ENCODE measurements at regions not wholly inside any gene's neighbourhood (a gene's known extent, or its start where the extent isn't known, plus 50 kb on each side); places are given as distances from the start of the nearest gene placed in this dataset.
"Not testable (repeated sequence)": the region's sequence is repeated elsewhere in the genome, so short reads cannot be mapped to it uniquely, and the experiment has no call there.

DNA sequence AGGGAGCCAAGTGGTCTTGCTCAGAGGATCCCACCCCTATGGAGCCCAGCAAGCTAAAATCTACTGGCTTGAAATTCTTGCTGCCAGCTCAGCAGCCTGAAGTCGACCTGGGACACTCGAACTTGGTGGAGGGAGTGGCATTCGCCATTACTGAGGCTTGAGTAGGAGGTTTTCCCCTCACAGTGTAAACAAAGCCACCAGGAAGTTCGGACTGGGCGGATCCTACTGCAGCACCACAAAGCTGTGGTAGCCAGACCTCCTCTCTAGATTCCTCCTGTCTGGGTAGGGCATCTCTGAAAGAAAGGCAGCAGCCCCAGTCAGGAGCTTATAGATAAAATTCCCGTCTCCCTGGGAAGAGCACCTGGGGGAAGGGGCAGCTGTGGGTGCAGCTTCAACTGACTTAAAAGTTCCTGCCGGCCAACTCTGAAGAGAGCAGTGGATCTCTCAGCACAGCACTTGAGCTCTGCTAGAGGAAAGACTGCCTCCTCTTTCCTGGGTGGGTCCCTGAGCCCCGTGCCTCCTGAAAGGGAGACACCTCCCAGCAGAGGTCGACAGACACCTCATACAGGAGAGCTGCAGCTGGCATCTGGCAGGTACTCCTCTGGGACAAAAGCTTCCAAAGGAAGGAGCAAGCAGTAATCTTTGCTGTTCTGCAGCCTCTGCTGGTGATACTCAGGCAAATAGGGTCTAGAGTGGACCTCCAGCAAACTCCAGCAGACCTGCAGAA, 576.3 kb upstream of the NECTIN3 start:
- DNase-seq (ENCODE audit: low read depth in 2 of 3, low spot score in 2 of 3), result no peak

DNA sequence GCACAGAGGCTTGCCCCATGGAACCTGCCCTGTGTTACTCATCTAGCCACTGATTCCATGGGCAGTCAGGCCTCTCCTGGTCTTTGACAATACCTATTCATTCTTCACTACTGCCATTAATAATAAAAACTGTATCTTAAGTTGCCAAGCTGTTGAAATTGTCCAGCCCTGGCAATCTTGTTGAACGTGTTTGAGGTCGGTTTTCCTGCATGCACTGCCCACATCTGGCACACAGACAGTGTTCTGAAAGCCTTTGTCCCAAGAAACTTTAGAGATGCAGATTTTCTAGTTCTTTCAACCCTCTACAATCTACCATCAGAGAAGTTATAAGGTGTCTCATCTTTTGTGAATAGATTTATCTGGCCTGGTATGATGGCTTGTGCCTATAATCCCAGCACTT, 567.2 kb upstream of the NECTIN3 start:
- DNase-seq (ENCODE audit: low read depth in 2 of 3, low spot score in 2 of 3), result no peak

DNA sequence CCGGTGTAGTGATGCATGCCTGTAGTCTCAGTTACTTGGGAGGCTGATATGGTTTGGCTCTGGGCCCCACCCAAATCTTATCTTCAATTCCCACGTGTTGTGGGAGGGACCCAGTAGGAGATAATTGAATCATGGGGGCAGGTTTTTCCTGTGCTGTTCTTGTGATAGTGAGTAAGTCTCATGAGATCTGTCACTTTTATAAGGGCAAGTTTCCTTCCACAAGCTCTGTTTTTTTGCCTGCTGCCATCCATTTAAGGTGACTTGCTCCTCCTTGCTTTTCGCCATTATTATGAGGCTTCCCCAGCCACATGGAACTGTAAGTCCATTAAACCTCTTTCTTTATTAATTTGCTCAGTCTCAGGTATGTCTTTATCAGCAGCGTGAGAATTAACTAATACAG, 566.7 kb upstream of the NECTIN3 start:
- DNase-seq (ENCODE audit: low read depth in 2 of 3, low spot score in 2 of 3), result no peak

DNA sequence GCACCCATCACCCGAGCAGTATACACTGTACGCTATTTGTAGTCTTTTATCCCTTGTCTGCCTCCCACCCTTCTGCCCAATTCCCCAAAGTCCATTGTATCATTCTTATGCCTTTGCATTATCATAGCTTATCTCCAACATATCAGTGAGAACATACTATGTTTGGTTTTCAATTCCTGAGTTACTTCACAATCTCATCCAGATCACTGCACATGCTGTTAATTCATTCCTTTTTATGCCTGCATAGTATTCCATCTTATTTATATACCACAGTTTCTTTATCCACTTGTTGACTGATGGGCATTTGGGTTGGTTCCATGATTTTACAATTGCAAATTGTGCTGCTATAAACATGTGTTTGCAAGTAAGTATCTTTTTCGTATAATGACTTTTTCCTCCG, 564.7 kb upstream of the NECTIN3 start:
- DNase-seq (ENCODE audit: low read depth in 2 of 3, low spot score in 2 of 3), result no peak

DNA sequence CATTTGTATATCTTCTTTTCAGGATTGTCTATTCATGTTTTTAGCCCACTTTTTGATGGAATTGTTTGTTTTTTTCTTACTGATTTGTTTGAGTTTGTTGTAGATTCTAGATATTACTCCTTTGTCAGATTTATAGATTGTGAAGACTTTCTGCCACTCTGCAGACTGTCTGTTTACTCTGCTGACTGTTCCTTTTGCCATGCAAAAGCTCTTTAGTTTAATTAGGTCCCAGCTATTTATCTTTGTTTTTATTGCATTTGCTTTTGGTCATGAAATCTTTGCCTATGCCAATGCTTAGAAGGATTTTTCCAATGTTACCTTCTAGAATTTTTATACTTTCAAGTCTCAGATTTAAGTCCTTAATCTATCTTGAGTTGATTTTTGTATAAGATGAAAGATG, 564.0 kb upstream of the NECTIN3 start:
- not testable (repeated sequence) for DNase-seq (ENCODE audit: low read depth in 2 of 3, low spot score in 2 of 3)

DNA sequence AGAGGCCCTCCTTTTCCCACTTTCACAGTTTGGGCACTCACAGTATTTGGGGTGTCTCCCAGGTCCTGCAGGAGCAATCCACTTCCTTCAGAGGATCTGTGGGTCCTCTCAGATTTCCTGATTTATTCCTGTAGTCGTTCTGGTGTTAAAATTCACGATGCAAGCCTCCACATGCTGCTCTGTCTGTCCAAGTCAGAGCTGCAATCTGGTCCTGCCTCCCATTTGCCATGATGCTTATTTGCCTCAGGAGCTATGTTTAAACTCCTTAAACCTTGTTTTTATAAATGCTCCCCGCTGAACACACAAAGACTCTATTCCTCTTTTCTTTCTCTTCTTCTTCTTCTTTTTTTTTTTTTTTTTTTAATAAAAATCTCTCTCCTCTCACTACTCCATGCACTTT, 558.7 kb upstream of the NECTIN3 start:
- DNase-seq (ENCODE audit: low read depth in 2 of 3, low spot score in 2 of 3), result no peak

DNA sequence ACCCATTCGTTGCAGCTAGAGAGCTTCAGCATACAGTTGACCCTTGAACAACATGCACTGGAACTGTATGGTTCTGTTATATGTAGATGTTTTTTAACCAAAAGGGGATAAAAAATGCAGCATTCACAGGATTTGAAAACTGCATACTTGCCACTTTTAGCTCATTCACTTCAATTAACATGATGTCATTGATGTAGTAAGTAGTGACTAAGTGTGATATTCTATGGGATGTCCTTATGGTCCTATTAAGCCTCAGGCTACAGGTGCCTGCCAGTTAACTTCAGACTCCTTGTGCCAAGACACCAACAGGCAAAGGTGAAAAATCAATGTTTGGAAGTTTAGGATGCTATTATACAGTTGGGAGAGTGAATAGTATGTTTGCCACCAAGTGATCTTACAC, 553.6 kb upstream of the NECTIN3 start:
- no peak for DNase-seq (ENCODE audit: low read depth in 2 of 3, low spot score in 2 of 3)

DNA sequence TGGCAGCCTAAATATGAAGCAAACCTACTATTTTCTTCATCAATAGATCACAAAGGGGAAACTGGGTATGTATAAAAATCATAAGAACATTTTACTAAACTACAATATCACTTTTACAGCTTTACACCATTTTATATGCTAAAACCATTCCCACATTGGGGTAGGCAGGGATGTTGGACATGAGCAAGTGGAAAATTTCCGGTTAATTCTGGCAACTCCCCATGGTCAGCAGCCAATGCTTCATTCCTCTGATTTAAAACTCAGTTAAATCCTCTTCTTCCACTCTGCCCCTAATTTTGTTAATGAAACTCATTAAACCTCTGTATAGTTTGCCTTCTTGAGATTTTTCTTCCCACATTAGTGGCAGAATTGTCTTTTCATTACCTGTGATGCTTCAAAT, 552.5 kb upstream of the NECTIN3 start:
- DNase-seq (ENCODE audit: low read depth in 2 of 3, low spot score in 2 of 3), result no peak

DNA sequence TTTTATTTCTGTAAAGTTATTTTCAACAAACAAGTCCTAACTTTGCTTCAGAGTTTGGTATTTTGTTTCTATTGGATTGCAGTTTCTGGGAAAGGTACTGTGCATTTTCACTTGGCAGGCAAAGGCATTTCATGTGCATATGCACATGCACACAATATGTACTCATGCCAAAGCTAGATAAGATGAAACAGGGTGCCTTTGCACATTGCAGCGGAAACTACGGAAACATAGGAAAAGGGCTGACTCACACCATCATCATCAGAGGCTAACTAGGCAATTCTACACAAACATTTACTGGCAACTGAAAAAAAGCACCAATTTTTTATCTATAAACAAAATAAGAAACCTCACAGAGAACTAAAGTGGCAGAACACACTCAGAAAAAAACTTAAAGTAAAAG, 550.6 kb upstream of the NECTIN3 start:
- no peak for DNase-seq (ENCODE audit: low read depth in 2 of 3, low spot score in 2 of 3)

DNA sequence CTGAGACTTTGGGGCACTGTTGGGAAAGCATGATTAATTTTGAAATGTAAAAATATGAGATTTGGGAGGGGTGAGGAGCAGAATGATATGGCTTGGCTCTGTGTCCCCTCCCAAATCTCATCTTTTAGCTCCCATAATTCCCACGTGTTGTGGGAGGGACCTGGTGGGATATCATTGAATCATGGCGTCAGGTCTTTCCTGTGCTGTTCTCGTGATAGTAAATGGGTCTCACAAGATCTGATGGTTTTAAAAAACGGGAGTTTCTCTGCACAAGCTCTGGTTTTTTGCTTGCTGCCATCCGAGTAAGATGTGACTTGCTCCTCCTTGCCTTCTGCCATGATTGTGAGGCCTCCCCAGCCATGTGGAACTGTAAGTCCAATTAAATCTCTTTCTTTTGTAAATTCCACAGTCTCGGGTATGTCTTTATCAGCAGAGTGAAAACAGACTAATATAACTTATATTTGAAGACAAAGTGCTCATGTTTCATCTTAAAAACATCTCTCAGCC, 546.0 kb upstream of the NECTIN3 start:
- DNase-seq (ENCODE audit: low read depth in 2 of 3, low spot score in 2 of 3), result not testable (repeated sequence)

DNA sequence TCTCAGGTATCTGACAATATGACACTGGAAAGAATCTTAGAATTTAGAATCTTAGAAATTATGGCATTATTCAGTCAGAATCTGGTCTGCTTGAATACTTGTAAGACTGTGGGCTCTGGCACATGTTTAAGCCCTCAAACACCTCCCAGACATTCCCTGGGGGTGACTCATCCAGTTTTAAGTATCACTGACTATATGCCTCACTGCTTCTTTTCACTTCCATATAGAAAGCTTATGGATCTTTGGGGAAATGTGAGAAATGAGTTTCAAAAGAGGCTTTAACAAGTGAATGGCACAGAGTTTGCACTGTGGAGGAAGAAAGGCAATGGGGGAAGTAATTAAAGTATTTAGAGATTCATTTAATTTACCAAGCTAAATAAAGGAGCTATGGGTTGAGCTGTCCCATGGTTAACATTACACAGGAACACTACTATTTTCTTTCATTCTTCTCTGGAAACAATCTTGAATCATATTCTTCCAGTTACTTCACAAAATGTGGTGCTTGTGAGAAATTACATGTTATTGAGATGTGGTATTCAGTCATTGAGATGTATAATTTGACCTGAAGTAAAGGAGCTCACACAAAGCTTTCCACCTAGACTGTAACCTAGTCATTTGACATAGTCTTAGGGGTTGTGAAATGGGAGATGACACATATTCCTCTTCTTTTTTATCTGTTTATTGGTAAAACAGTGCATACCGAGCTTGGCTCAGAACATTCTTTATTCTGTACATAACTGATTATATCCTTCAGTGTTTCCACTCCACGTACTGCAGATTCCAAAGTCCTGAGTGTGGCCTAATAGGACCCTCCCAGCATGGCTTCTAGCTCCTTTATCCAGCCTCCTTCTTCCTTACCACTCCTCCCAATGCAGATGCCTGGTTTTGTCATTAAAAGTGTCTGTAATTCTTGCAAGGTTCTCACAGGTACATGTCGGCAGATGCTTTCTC, 544.6 kb upstream of the NECTIN3 start:
- no peak for DNase-seq (ENCODE audit: low read depth in 2 of 3, low spot score in 2 of 3)

DNA sequence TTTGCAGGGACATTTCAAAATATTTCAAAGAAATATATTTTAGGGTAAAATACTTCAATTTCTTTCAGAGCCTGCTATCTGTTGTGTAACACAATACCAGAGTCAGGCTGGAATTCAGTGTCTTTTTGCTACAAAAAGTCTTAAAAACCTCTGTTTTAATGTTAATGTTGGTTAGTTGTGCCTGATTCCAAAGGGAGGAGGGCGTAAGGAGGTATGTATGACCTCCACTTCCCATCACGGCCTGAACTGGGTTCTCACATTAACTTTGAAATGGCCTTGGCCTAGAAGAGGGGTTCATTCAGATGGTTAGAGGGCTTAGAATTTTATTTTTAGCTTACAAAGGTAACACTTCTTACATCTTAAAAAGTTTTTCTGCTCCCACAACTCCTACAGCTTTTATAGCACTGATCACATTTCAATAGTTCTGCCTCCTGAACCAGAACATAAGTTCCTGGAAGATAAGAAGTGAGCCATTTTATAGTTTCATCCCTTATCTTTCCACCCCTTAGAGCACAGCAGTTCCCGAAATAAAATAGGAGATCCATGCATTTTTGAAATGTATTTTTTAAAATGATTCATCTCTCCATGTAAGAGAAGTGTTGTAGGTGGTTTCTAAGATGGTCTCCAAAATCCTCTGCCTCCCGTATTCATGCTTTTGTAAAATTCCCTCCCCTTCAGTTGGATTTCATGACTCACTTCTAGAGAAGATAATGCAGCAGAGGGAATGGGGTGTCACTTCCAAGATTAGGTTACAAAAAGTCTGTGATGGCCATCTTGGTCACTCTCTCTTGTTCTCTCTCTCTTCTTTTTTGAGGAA, 543.1 kb upstream of the NECTIN3 start:
- no peak for DNase-seq (ENCODE audit: low read depth in 2 of 3, low spot score in 2 of 3)

DNA sequence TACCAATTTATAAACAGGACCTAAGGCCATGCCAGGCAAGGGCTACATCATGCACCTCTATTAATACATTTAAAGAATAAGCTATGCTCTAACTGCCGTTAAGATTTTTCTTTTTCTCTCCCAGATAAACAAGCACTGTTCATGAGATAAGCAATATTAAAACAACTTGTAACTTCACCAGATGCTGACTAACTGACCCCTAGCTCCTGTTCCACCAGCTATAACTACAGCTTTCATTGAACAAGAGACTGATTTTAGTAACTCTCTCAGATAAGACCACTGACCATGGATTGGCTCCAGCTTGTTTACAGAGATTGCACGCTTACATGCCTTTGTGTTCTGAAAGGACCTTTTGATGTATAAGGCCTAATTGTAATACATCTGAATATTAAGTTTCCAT, 540.7 kb upstream of the NECTIN3 start:
- no peak for DNase-seq (ENCODE audit: low read depth in 2 of 3, low spot score in 2 of 3)

DNA sequence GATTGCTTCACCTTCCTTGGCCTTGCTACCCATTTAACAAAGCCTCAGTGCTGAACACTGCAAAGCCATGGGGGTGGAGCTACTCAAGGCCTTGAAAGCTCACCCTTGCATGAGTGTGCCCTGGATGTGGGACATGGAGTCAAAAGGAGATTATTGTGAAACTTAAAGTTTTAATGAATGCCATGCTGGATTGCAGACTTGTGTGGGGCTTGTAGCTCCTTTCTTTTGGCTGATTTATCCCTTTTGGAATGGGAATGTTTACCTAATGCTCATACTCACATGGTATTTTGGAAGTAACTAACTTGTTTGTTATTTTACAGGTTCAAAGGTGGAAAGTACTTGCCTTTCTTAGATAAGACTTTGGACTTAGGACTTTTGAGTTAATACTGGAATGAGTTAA, 538.5 kb upstream of the NECTIN3 start:
- DNase-seq (ENCODE audit: low read depth in 2 of 3, low spot score in 2 of 3), result no peak

DNA sequence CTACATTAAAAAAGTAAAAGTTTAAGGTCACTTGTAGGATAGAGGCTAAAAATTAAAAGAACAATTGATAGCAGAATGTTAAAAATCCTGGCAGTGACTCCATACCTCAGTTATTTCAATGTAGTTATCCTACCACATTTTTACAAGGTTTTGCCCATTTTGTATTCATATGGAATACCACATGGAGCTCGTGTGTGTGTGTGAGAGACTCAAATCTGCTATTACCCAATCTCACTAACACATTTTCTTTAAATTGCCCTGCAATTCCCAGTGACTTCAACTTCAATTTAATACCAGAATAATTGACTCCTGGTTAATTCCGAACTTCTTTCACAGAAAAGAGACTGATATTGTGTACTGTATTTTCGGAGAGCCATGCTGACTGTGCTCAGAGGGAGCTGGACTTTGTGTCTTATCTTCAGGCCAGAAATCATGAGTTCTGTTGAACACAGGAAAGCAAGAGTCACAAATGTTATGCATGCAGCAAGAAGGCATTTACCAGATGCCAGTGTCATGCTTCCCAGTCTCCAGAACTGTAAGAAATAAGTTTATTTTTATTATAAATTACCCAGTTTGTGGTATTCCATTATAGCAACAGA, 529.0 kb upstream of the NECTIN3 start:
- no peak for DNase-seq (ENCODE audit: low read depth in 2 of 3, low spot score in 2 of 3)

DNA sequence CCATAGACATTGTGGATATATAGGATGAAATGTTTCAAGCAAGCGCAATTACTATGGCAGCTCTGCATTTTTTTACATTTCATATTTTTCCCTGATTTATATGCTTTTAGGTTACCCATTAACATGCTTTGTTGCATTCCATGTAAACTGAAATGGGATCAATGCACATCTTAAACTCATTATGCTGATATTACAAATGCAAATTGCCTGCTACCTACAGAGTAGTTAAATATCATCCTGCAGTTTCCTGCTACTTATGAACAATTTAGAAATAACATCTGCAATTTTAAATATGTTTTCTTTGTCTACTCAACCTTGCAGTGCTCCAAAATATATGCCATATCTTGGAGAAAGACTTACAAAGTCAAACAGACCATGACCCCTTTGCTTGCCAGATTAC, 526.9 kb upstream of the NECTIN3 start:
- DNase-seq (ENCODE audit: low read depth in 2 of 3, low spot score in 2 of 3), result no peak

DNA sequence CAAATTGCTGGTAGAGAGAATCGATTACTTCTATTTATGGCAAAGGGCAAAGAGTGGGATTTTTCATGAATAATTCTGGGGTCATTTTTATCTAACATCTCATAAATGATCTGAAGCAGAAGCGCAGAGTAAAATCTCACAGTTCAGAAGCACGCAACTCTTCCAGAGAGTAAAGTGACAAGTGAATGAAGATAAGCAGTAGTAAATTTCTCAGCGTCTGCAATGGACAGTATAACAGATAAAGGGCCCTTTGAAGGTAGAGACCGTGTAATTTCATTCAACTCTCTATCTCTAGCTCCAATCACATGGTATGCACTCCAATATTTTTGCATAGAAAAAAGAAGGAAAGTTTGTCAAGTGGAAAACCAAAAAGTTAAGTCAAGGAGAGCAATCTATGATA, 521.1 kb upstream of the NECTIN3 start:
- DNase-seq (ENCODE audit: low read depth in 2 of 3, low spot score in 2 of 3), result no peak

DNA sequence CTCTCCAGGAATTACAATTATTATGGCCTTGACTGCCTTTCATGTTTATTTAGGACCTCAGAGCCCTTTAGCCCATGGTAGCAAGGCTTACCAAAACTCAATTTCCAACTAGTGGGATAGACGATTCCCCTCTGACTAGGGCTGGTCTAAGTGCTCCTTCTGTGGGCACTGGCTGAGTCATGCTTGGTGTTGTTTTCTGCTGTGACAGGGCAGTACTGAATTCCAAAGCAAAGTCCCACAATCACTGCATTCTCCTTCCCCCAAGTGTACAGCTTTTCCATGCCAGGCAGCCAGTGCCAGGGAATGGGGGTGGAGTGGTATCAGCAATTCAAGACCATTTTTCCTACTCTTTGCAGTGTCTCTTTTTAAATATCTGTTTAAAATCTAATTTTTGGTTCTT, 509.0 kb upstream of the NECTIN3 start:
- DNase-seq (ENCODE audit: low read depth in 2 of 3, low spot score in 2 of 3), result no peak

DNA sequence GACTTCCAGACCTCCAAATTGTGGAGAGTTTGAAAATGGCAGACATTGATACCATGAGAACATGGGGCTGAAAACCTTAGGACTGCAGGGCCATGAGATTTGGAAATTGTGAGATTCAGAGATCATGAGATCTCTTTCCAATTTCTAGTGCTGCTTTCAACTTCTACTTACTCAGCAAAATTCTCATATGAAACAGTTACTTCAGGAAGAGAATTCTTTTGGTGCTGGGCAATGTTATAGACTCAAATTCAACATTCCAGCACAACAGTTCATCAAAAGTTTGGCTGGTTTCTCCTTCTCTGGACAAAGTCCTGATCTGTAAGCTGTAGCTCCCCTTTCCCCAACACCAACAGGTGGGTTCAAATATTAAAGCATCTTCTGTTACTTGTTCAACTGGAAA, 506.9 kb upstream of the NECTIN3 start:
- DNase-seq (ENCODE audit: low read depth in 2 of 3, low spot score in 2 of 3), result no peak

DNA sequence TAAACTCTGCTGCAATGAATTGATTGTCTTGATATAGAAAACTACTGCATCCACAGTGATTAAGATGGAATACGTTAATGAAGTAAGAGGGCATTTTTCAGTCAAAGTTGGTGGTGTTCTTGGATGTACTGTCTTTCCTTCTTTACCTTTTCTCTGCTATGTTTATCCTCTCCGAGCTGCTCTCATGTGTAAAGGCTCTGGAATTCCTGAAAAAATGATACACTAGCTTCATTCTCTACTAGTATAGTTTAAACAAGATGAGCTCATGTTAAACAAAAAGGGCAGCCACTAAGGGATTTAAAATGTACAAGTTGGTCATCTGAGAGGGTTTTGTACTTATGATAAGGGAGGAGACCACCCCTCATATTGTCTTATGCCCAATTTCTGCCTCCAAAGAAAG, 504.6 kb upstream of the NECTIN3 start:
- DNase-seq (ENCODE audit: low read depth in 2 of 3, low spot score in 2 of 3), result no peak

DNA sequence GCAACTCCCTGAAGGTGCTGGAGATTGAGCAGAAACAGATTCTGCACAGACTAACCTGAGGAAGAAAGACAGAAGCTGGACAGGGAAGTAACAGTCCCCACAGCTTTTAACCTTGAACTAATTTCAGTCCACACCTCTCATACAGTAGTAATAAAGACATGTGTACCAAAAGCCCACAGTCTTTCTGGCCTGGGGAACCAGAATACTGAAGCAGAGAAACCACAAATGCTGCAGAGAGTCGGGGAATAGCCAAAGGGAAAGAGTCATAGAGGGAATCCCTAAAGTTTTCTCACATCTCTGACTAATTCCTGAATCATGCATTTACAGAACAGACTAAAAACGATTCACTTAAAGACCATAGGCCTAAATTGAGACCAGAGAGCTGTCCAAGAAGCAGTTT, 503.4 kb upstream of the NECTIN3 start:
- no peak for DNase-seq (ENCODE audit: low read depth in 2 of 3, low spot score in 2 of 3)
